ENCODE measurements at regions not wholly inside any gene's neighbourhood (a gene's known extent, or its start where the extent isn't known, plus 50 kb on each side); places are given as distances from the start of the nearest gene placed in this dataset.

DNA sequence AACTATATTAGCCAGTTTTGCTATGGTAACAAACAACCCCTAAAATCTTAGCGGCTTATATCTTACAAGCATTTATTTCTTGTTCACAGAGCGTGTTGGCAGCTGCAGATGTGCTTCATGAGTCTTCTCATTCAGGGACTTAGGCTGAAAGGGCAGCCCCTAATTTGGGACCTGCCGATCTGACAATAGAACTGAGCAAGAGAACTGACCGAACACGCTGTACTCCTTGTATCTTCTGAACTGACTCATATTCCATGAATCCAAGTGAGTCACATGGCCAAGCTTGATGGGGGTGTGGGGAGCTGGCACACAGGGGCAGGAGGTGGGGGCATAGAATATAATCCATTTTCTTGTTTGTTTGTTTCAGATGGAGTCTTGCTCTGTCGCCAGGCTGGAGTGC, 481.7 kb upstream of the CADM1 start:
- TF ChIP-seq ZNF614 (CRISPR knock-in tag; IDR thresholded peaks at IDR 0.05; ENCODE audit: borderline replicate concordance) (no peak), MBNL3 (CRISPR knock-in tag; conservative IDR thresholded peaks at IDR 0.05) (no peak), ZKSCAN1 (IDR thresholded peaks at IDR 0.05; ENCODE audit: low read length) (no peak), MXI1 (IDR thresholded peaks at IDR 0.05; ENCODE audit: borderline replicate concordance, low read depth, low read length) (no peak), ZNF468 (CRISPR knock-in tag; IDR thresholded peaks at IDR 0.05) (no peak), SIN3B (IDR thresholded peaks at IDR 0.05; ENCODE audit: low read length) (no peak), KLF13 (CRISPR knock-in tag; IDR thresholded peaks at IDR 0.05) (no peak), YY1 (IDR thresholded peaks at IDR 0.05; ENCODE audit: insufficient read depth, insufficient replicate concordance, low read depth, low read length) (no peak), POLR2AphosphoS5 (IDR thresholded peaks at IDR 0.05; ENCODE audit: low read depth, low read length) (no peak), ZNF235 (CRISPR knock-in tag; IDR thresholded peaks at IDR 0.05; ENCODE audit: borderline replicate concordance) (no peak), FOXK1 (CRISPR knock-in tag; IDR thresholded peaks at IDR 0.05; ENCODE audit: borderline replicate concordance, low read depth) (no peak)
- TF ChIP-seq, protein P1, sequence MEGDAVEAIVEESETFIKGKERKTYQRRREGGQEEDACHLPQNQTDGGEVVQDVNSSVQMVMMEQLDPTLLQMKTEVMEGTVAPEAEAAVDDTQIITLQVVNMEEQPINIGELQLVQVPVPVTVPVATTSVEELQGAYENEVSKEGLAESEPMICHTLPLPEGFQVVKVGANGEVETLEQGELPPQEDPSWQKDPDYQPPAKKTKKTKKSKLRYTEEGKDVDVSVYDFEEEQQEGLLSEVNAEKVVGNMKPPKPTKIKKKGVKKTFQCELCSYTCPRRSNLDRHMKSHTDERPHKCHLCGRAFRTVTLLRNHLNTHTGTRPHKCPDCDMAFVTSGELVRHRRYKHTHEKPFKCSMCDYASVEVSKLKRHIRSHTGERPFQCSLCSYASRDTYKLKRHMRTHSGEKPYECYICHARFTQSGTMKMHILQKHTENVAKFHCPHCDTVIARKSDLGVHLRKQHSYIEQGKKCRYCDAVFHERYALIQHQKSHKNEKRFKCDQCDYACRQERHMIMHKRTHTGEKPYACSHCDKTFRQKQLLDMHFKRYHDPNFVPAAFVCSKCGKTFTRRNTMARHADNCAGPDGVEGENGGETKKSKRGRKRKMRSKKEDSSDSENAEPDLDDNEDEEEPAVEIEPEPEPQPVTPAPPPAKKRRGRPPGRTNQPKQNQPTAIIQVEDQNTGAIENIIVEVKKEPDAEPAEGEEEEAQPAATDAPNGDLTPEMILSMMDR (CRISPR knock-in tag; IDR thresholded peaks at IDR 0.05): no peak

All from HepG2 (cell line).